Loucy (cell line): ENCODE measurements at regions not wholly inside any gene's neighbourhood (a gene's known extent, or its start where the extent isn't known, plus 50 kb on each side); places are given as distances from the start of the nearest gene placed in this dataset.

ENCODE experiments used
- H2AFZ ChIP-seq: fragments of 200-600 bp; sonication (generic); 2 replicates; pipeline ENCODE4 v1.6.0; 2016; ENCODE audit warnings: antibody characterized with exemption, mild to moderate bottlenecking, low read length, moderate library complexity
- H3F3A ChIP-seq: fragments of 200-600 bp; 2 replicates; pipeline ENCODE4 v1.6.0; 2016; ENCODE audit warnings: antibody characterized with exemption, low read depth, mild to moderate bottlenecking
- H3K27me3 ChIP-seq: fragments of 200-600 bp; sonication (generic); 2 replicates; pipeline ENCODE4 v1.6.1; 2014; ENCODE audit warnings: low read length, mild to moderate bottlenecking; ENCODE audit not compliant: insufficient read depth, poor library complexity, severe bottlenecking
- H3K36me3 ChIP-seq: fragments of 200-600 bp; sonication (generic); 2 replicates; pipeline ENCODE4 v1.6.1; 2016; ENCODE audit warnings: low read length; ENCODE audit not compliant: insufficient read depth
- H3K4me1 ChIP-seq: fragments of 200-600 bp; sonication (generic); 2 replicates; pipeline ENCODE4 v1.5.1; 2014; ENCODE audit warnings: low read length, mild to moderate bottlenecking; ENCODE audit not compliant: insufficient read depth, poor library complexity, severe bottlenecking
- H3K4me2 ChIP-seq: fragments of 200-600 bp; sonication (generic); 2 replicates; pipeline ENCODE4 v1.6.0; 2014; ENCODE audit warnings: antibody characterized with exemption, low read length, low read depth, mild to moderate bottlenecking; ENCODE audit not compliant: poor library complexity, severe bottlenecking
- H3K4me3 ChIP-seq: fragments of 200-600 bp; sonication (generic); 2 replicates; pipeline ENCODE4 v1.5.1; 2014; ENCODE audit warnings: low read length, mild to moderate bottlenecking, mixed read lengths; ENCODE audit not compliant: poor library complexity, severe bottlenecking
- H3K79me2 ChIP-seq: fragments of 200-600 bp; sonication (generic); 2 replicates; pipeline ENCODE4 v1.6.1; 2014; ENCODE audit warnings: low read length; ENCODE audit not compliant: insufficient read depth
- H3K9ac ChIP-seq: fragments of 200-600 bp; sonication (generic); 2 replicates; pipeline ENCODE4 v1.6.0; 2014; ENCODE audit warnings: mild to moderate bottlenecking, low read depth, low read length, moderate library complexity; ENCODE audit not compliant: poor library complexity, severe bottlenecking
- H3K9me2 ChIP-seq: fragments of 200-600 bp; sonication (generic); replicated peaks from 2 replicates; pipeline ENCODE4 v1.6.1; 2016; ENCODE audit warnings: low read depth, low read length, mixed read lengths
- H3K9me3 ChIP-seq: fragments of 200-600 bp; sonication (generic); 2 replicates; pipeline ENCODE4 v1.6.1; 2014; ENCODE audit warnings: mild to moderate bottlenecking, antibody characterized with exemption, low read length, low read depth; ENCODE audit not compliant: insufficient read depth
- H4K20me1 ChIP-seq: fragments of 200-600 bp; sonication (generic); 2 replicates; pipeline ENCODE4 v1.6.0; 2014; ENCODE audit warnings: antibody characterized with exemption, low read length, mild to moderate bottlenecking; ENCODE audit not compliant: insufficient read depth, poor library complexity, severe bottlenecking
- EZH2phosphoT487 ChIP-seq: fragments of 200-600 bp; IDR thresholded peaks from 2 replicates; pipeline ENCODE4 v1.6.1; 2018; ENCODE audit warnings: antibody characterized with exemption, mild to moderate bottlenecking, moderate library complexity, borderline replicate concordance
- TF ChIP-seq, protein P1 (sequence below): fragments of 200-600 bp; sonication (generic); conservative IDR thresholded peaks from 2 replicates; pipeline ENCODE4 v1.5.1; 2014; ENCODE audit warnings: mild to moderate bottlenecking, antibody characterized with exemption, low read length

DNA sequence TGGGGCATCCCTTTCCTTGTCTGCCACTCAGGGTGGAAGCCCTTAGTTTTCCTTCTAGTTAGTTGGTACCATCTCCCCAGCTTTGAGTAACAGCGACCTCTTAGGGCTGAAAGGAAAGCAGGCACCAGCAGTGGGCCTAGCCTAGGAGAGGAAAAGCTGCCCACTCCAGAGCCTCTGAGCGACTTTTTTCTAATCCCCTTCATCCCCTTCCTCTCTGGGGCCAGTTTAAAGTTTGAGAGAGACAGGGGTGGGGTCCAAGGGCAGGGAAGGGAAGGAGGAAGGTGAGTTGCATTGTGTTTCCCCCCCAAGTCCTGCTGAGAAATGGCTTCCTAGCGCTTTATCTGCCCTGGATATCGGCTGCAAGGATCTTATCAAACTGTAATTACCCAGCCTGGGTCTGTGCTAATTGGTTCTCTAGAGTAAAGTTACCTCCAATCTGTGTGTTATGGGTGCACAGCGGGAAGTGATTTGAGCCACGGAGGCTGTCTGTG lies 573.9 kb upstream of the CADM1 start:
- Histone ChIP-seq H3K4me3 (no peak overlapping the region), H3K36me3 (no peaks in the 10 kb centered on the region), H4K20me1 (no peaks in the 10 kb centered on the region), H3F3A (no peaks in the 10 kb centered on the region), H3K9me2 (no peaks in the 10 kb centered on the region), H3K27me3 (no peaks in the 10 kb centered on the region), H3K9me3 (no peaks in the 10 kb centered on the region; the same call in 1 of the 2 replicates), H3K9ac (no peak overlapping the region), H3K79me2 (no peaks in the 10 kb centered on the region), H3K4me2 (no peak overlapping the region), H3K4me1 (no peaks in the 10 kb centered on the region), H2AFZ (no peak overlapping the region)
- TF ChIP-seq EZH2phosphoT487: no peak
- TF ChIP-seq, protein P1, sequence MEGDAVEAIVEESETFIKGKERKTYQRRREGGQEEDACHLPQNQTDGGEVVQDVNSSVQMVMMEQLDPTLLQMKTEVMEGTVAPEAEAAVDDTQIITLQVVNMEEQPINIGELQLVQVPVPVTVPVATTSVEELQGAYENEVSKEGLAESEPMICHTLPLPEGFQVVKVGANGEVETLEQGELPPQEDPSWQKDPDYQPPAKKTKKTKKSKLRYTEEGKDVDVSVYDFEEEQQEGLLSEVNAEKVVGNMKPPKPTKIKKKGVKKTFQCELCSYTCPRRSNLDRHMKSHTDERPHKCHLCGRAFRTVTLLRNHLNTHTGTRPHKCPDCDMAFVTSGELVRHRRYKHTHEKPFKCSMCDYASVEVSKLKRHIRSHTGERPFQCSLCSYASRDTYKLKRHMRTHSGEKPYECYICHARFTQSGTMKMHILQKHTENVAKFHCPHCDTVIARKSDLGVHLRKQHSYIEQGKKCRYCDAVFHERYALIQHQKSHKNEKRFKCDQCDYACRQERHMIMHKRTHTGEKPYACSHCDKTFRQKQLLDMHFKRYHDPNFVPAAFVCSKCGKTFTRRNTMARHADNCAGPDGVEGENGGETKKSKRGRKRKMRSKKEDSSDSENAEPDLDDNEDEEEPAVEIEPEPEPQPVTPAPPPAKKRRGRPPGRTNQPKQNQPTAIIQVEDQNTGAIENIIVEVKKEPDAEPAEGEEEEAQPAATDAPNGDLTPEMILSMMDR: no peak; the same call in 1 of the 2 replicates

DNA sequence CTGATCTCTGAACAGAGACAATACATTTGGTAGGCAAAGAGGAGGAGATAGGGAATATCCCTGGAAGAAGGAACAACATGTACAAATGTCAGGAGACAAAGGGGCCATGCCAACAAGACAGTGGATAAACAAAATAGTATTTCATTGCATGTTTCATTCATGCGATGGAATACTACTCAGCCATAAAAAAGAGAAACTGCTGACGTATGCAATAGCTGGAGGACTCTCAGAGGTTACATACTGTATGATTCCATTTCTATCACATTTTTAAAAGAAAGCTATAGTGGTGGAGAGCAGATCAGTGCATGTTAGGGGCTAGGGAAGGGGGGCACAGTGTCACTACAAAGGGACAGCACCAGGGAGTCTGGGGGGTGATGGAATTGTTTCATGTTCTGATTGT lies 572.9 kb upstream of the CADM1 start:
- H4K20me1 ChIP-seq: no peaks in the 10 kb centered on the region
- no peak overlapping the region for H3K4me2 ChIP-seq
- no peaks in the 10 kb centered on the region for H3K9me2 ChIP-seq
- TF ChIP-seq, protein P1: no peak
- TF ChIP-seq EZH2phosphoT487: no peak
- H2AFZ ChIP-seq: no peak overlapping the region
- no peaks in the 10 kb centered on the region for H3K79me2 ChIP-seq
- H3F3A ChIP-seq: no peaks in the 10 kb centered on the region
- no peak overlapping the region for H3K4me3 ChIP-seq
- H3K9me3 ChIP-seq: no peaks in the 10 kb centered on the region; the same call in 1 of the 2 replicates
- no peaks in the 10 kb centered on the region for H3K27me3 ChIP-seq
- no peaks in the 10 kb centered on the region for H3K36me3 ChIP-seq
- H3K4me1 ChIP-seq: no peaks in the 10 kb centered on the region
- no peak overlapping the region for H3K9ac ChIP-seq

DNA sequence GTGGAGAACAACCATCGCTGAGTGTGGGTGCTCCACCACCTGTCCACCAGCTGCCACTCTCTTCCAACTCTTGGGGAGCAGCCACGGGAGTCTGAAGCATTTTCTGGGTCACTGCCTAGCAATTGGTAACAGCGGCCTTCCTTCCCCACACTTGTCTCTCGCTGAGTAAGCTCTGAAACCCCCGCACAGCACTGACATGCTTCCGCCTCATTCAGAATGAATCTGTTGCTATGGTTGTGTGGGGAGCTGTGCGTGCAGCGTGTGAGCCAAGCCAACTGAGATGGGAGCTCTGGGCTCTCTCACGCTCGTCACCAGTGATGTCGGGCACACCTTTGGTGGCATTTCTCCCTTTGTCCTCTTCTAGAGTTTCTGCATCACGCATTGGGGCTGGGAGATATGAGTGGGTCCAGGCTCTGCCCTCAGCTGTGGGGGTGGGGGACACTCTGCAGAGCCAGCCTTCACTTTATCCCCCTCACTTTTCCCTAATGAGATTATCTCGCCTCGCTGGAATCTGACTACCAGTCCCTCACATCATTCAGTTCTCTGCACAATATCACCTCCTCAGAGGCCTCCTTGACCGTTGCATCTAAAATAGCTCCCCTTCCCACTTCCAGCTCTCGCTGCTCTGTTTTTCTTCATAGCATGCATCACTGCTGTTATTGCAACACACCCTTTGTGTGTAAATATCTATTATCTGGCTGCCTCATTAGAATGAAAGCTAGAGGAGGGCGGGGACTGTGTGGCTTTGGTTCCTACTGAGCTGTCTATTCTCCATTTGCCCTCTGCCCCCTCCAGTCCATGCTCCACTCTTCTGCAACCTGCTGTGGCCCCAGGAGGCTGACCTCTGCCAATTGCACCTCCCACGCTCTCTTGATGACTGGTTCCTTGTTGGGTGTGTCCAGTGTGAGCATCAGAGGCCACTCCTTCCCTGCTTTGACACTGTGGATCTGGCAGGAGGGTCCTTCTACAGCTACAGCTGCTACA lies 569.9 kb upstream of the CADM1 start:
- Histone ChIP-seq H3K27me3 (no peaks in the 10 kb centered on the region), H3K9me2 (no peaks in the 10 kb centered on the region), H3K79me2 (no peaks in the 10 kb centered on the region), H3F3A (no peaks in the 10 kb centered on the region), H4K20me1 (no peaks in the 10 kb centered on the region), H3K9me3 (no peaks in the 10 kb centered on the region), H3K36me3 (no peaks in the 10 kb centered on the region), H3K9ac (no peak overlapping the region), H3K4me1 (no peaks in the 10 kb centered on the region), H3K4me2 (no peak overlapping the region), H3K4me3 (no peak overlapping the region), H2AFZ (no peak overlapping the region)
- TF ChIP-seq, protein P1: no peak
- no peak for TF ChIP-seq EZH2phosphoT487
